Gastroesophageal sphincter (tissue), 4 donors: ENCODE measurements at regions not wholly inside any gene's neighbourhood (a gene's known extent, or its start where the extent isn't known, plus 50 kb on each side); places are given as distances from the start of the nearest gene placed in this dataset.

Experiments
- ATAC-seq: fragments of 150-250 bp; one replicate; pipeline ENCODE4 v1.9.1; 2016; ENCODE audit warnings: mild to moderate bottlenecking, moderate library complexity
- H3K27ac ChIP-seq, 4 donors: fragments of 200-600 bp; sonication (generic) in 3 of 4; 1 replicate in 3 of 4; 2 replicates in 1 of 4; pipeline ENCODE4 v1.5.1; 2016 to 2019
- H3K27me3 ChIP-seq: fragments of 200-600 bp; sonication (generic); one replicate; pipeline ENCODE4 v1.5.1; 2019
- H3K36me3 ChIP-seq, 2 donors: fragments of 200-600 bp; sonication (generic); one replicate each; pipeline ENCODE4 v1.5.1; 2019; ENCODE audit warnings: control low read depth in 1 of 2
- H3K4me1 ChIP-seq, 3 donors: fragments of 200-600 bp; sonication (generic); 1 replicate in 2 of 3; 2 replicates in 1 of 3; pipeline ENCODE4 v1.5.1; 2016 to 2019; ENCODE audit warnings: control low read depth in 2 of 3
- H3K4me3 ChIP-seq, 2 donors: fragments of 200-600 bp; sonication (generic); one replicate each; pipeline ENCODE4 v1.5.1; 2019; ENCODE audit warnings: mild to moderate bottlenecking in 1 of 2, moderate library complexity in 1 of 2
- H3K9me3 ChIP-seq, 3 donors: fragments of 200-600 bp; sonication (generic); one replicate each; pipeline ENCODE4 v1.5.1; 2017 to 2019; ENCODE audit warnings: control low read depth in 2 of 3
- CTCF ChIP-seq, 4 experiments: fragments of 200-600 bp in 2 of 4; fragments of 450-650 bp in 2 of 4; sonication (generic) in 1 of 4; IDR thresholded peaks; one replicate each; pipeline ENCODE4 v1.5.1; 2017 to 2019; ENCODE audit warnings: antibody characterized with exemption in 4 of 4, mild to moderate bottlenecking in 2 of 4, moderate library complexity in 2 of 4
- EP300 ChIP-seq: sonication (generic); formaldehyde crosslinking; IDR thresholded peaks from one replicate; pipeline ENCODE4 v1.6.1; 2017; ENCODE audit warnings: antibody characterized with exemption, mild to moderate bottlenecking
- POLR2A ChIP-seq, 2 donors: fragments of 450-650 bp; IDR thresholded peaks; one replicate each; pipeline ENCODE4 v1.6.1; 2017; ENCODE audit warnings: antibody characterized with exemption in 2 of 2, mild to moderate bottlenecking in 2 of 2, moderate library complexity in 1 of 2
- POLR2AphosphoS5 ChIP-seq: sonication (generic); formaldehyde crosslinking; IDR thresholded peaks from one replicate; pipeline ENCODE4 v1.6.1; 2017; ENCODE audit warnings: antibody characterized with exemption
- WGBS, 2 donors: methylation state at CpG; one replicate each; pipeline ENCODE4 v1.1.5; 2018; ENCODE audit warnings: low coverage in 1 of 2; 5-methylcytosine and 5-hydroxymethylcytosine counted together

- no peaks in the 10 kb centered on the region for H3K27me3 ChIP-seq
- no peaks in the 10 kb centered on the region for H3K4me1 ChIP-seq
- 33 to 46% methylated on average over 3 of the region's 3 CpGs for WGBS, 2 donors
- H3K36me3 ChIP-seq = no peaks in the 10 kb centered on the region
- no peak for ATAC-seq
- H3K9me3 ChIP-seq = no peaks in the 10 kb centered on the region
- TF ChIP-seq POLR2AphosphoS5 = no peak
- peak in 2 of 4 experiments; percentile 25 to 36 for TF ChIP-seq CTCF (IDR thresholded peaks at IDR 0.05)
- no peak overlapping the region for H3K4me3 ChIP-seq
- no peak overlapping the region for H3K27ac ChIP-seq
Observed at GRCh38 chr5:30401479-30402058, 791.9 kb upstream of the CDH6 start.

GRCh38 chr5:30398423-30398822 is 795.1 kb upstream of the CDH6 start:
- Histone ChIP-seq H3K27ac (no peak overlapping the region), H3K4me1 (no peaks in the 10 kb centered on the region), H3K9me3 (no peaks in the 10 kb centered on the region), H3K4me3 (no peak overlapping the region), H3K27me3 (no peaks in the 10 kb centered on the region), H3K36me3 (no peaks in the 10 kb centered on the region)
- ATAC-seq = no peak
- no peak for TF ChIP-seq EP300
- TF ChIP-seq POLR2AphosphoS5 = no peak
- TF ChIP-seq CTCF (IDR thresholded peaks at IDR 0.05) = no peak
- TF ChIP-seq POLR2A (IDR thresholded peaks at IDR 0.05) = no peak

GRCh38 chr5:30392897-30393296 is 800.6 kb upstream of the CDH6 start:
- Histone ChIP-seq H3K27me3 (no peaks in the 10 kb centered on the region), H3K27ac (no peak overlapping the region), H3K9me3 (no peaks in the 10 kb centered on the region), H3K4me1 (no peaks in the 10 kb centered on the region), H3K36me3 (no peaks in the 10 kb centered on the region), H3K4me3 (no peak overlapping the region)
- WGBS, 2 donors = 43 to 48% methylated on average over 4 to 5 of the region's 5 CpGs
- TF ChIP-seq CTCF (IDR thresholded peaks at IDR 0.05) = no peak
- TF ChIP-seq EP300 = no peak
- no peak for TF ChIP-seq POLR2AphosphoS5
- no peak for TF ChIP-seq POLR2A (IDR thresholded peaks at IDR 0.05)
- no peak for ATAC-seq

GRCh38 chr5:30390095-30390494 is 803.4 kb upstream of the CDH6 start:
- Histone ChIP-seq H3K36me3 (no peaks in the 10 kb centered on the region), H3K27me3 (no peaks in the 10 kb centered on the region), H3K9me3 (no peaks in the 10 kb centered on the region), H3K4me3 (no peak overlapping the region), H3K27ac (no peak overlapping the region), H3K4me1 (no peaks in the 10 kb centered on the region)
- TF ChIP-seq POLR2AphosphoS5 = no peak
- no peak for TF ChIP-seq EP300
- no peak for ATAC-seq
- WGBS, 2 donors = 23 to 61% methylated on average over 2 of the region's 2 CpGs

- ATAC-seq = no peak
- Histone ChIP-seq H3K4me3 (no peak overlapping the region), H3K4me1 (no peaks in the 10 kb centered on the region), H3K27me3 (no peaks in the 10 kb centered on the region), H3K27ac (no peak overlapping the region), H3K36me3 (no peaks in the 10 kb centered on the region), H3K9me3 (no peaks in the 10 kb centered on the region)
- TF ChIP-seq EP300 (no peak), POLR2AphosphoS5 (no peak), POLR2A (IDR thresholded peaks at IDR 0.05) (no peak), CTCF (IDR thresholded peaks at IDR 0.05) (no peak)
- WGBS, 2 donors = 85 to 88% methylated on average over 2 to 3 of the region's 3 CpGs
Observed at GRCh38 chr5:30387974-30388632, 805.4 kb upstream of the CDH6 start.
